ENCODE measurements at regions not wholly inside any gene's neighbourhood (a gene's known extent, or its start where the extent isn't known, plus 50 kb on each side); places are given as distances from the start of the nearest gene placed in this dataset.

- Histone ChIP-seq H2BK5ac (ENCODE audit: low read depth, low read length) (no peak overlapping the region), H2BK20ac (ENCODE audit: low read length) (no peak overlapping the region), H3K79me1 (ENCODE audit: low read depth, low read length) (no peaks in the 10 kb centered on the region), H3K23ac (ENCODE audit: insufficient read length) (no peak overlapping the region), H3K4ac (replicated peaks; ENCODE audit: insufficient read length, low read depth, low read length) (no peak overlapping the region), H4K5ac (ENCODE audit: insufficient read length, low read depth, low read length) (no peak overlapping the region), H2BK12ac (ENCODE audit: low read depth, low read length) (no peak overlapping the region), H3K79me2 (ENCODE audit: control insufficient read depth in 1 of 2, insufficient read depth in 2 of 2, low read length in 2 of 2) (no peaks in the 10 kb centered on the region), H3K36me3 (ENCODE audit: control insufficient read depth in 2 of 4, insufficient read depth in 4 of 4, low read length in 3 of 4) (no peaks in the 10 kb centered on the region), H3K23me2 (ENCODE audit: low read depth, low read length) (no peaks in the 10 kb centered on the region), H2BK15ac (ENCODE audit: low read length) (no peak overlapping the region), H2AFZ (ENCODE audit: low read length) (peak overlapping the region; percentile 89), H3K56ac (replicated peaks; ENCODE audit: insufficient read length, low read depth, low read length) (no peak overlapping the region), H4K20me1 (replicated peaks in 1 of 2; ENCODE audit: control insufficient read depth in 1 of 2, insufficient read depth in 2 of 2, low read length in 2 of 2) (no peaks in the 10 kb centered on the region), H3K4me3 (ENCODE audit: extremely low read depth in 1 of 4, insufficient read depth in 2 of 4, low read depth in 3 of 4, low read length in 4 of 4) (no peak overlapping the region), H3K9ac (replicated peaks in 1 of 4; ENCODE audit: extremely low read depth in 1 of 4, low read depth in 3 of 4, low read length in 3 of 4) (no peak overlapping the region), H4K8ac (ENCODE audit: extremely low read depth, insufficient read depth, low read length) (no peak overlapping the region), H3K27me3 (replicated peaks in 1 of 4; ENCODE audit: control insufficient read depth in 3 of 4, extremely low read depth in 1 of 4, insufficient read depth in 3 of 4, low read length in 3 of 4) (no peaks in the 10 kb centered on the region), H3K14ac (ENCODE audit: insufficient read length) (no peak overlapping the region), H3K27ac (ENCODE audit: low read depth, low read length) (no peak overlapping the region), H3K18ac (ENCODE audit: extremely low read depth, low read length) (no peak overlapping the region), H3K4me2 (ENCODE audit: insufficient read depth in 1 of 2, low read depth in 2 of 2, low read length in 2 of 2) (no peak overlapping the region), H2AK5ac (ENCODE audit: low read depth, low read length) (no peak overlapping the region), H3K4me1 (replicated peaks in 1 of 4; ENCODE audit: control insufficient read depth in 3 of 4, insufficient read depth in 4 of 4, low read length in 3 of 4) (peaks cover 0 to 4% (median 0%) of the 10 kb centered on the region in 4 experiments; a peak in 1 of 7 replicates), H4K91ac (replicated peaks; ENCODE audit: insufficient read length, low read length) (no peak overlapping the region), H3K9me3 (ENCODE audit: insufficient read depth in 2 of 2, low read depth in 1 of 2, low read length in 1 of 2) (no peaks in the 10 kb centered on the region), H2BK120ac (replicated peaks; ENCODE audit: low read depth, low read length) (no peak overlapping the region)
- FAIRE-seq (no peak), DNase-seq (ENCODE audit: low read depth in 1 of 2, low spot score in 2 of 2) (no peak)
- 87% methylated on average over 6 of the region's 6 CpGs; no CpG with 5 or more reads in 1 of the 2 experiments for WGBS, 2 experiments (ENCODE audit: extremely low coverage in 1 of 2, insufficient coverage in 1 of 2, insufficient read length in 1 of 2, insufficient replicate concordance in 2 of 2, low coverage in 1 of 2, low lambda C conversion rate in 2 of 2, missing lambda C conversion rate in 1 of 2)
- POLR2A ChIA-PET (ENCODE audit: partially characterized antibody), result no interaction called here
- CTCF ChIA-PET (ENCODE audit: partially characterized antibody), result interaction anchor here (1.0 kb wide), 1 partner anchor 50 kb away, joined by 3 read pairs; no protein-coding TSS in a partner anchor
- no peak for TF ChIP-seq BCL11A (IDR thresholded peaks at IDR 0.05; ENCODE audit: low read depth in 2 of 2, low read length in 2 of 2)
- no peak for TF ChIP-seq ASH2L (IDR thresholded peaks at IDR 0.05; ENCODE audit: low read length)
- TF ChIP-seq CTCF (IDR thresholded peaks at IDR 0.05; ENCODE audit: control extremely low read depth in 1 of 3, insufficient read depth in 1 of 3, low read depth in 1 of 3, low read length in 3 of 3), result no peak
- no peak for TF ChIP-seq TAF7 (optimal IDR thresholded peaks at IDR 0.05; ENCODE audit: borderline replicate concordance, low read depth, low read length)
- TF ChIP-seq POLR2A (IDR thresholded peaks at IDR 0.05; ENCODE audit: control extremely low read depth in 1 of 2, low read depth in 2 of 2, low read length in 2 of 2), result no peak
- TF ChIP-seq TBP (IDR thresholded peaks at IDR 0.05; ENCODE audit: low read depth, low read length), result no peak
- no peak for TF ChIP-seq CHD2 (IDR thresholded peaks at IDR 0.05; ENCODE audit: low read length)
- no peak for TF ChIP-seq ATF2 (IDR thresholded peaks at IDR 0.05; ENCODE audit: low read length)
- no peak for TF ChIP-seq SIN3A (conservative IDR thresholded peaks at IDR 0.05 in 1 of 2, IDR thresholded peaks at IDR 0.05 in 1 of 2; ENCODE audit: low read depth in 1 of 2, low read length in 2 of 2)
Observed at GRCh38 chr12:96143827-96144565, 50.2 kb upstream of the ELK3 start.
